GM12892 (cell line): ENCODE measurements at regions not wholly inside any gene's neighbourhood (a gene's known extent, or its start where the extent isn't known, plus 50 kb on each side); places are given as distances from the start of the nearest gene placed in this dataset.

Experiments used
- POLR2AphosphoS5 ChIP-seq: IDR thresholded peaks from 2 replicates; pipeline ENCODE4 v1.6.1; 2011; ENCODE audit warnings: low read depth, low read length, control low read depth
- TAF1 ChIP-seq: IDR thresholded peaks from 2 replicates; pipeline ENCODE4 v1.6.1; 2011; ENCODE audit warnings: low read depth, mild to moderate bottlenecking, control low read depth, low read length, borderline replicate concordance

- TF ChIP-seq POLR2AphosphoS5: no peak
- no peak for TF ChIP-seq TAF1
Measured at GRCh38 chrX:121298499-121298898, 251.1 kb downstream of the GLUD2 start.
